ENCODE measurements at regions not wholly inside any gene's neighbourhood (a gene's known extent, or its start where the extent isn't known, plus 50 kb on each side); places are given as distances from the start of the nearest gene placed in this dataset.

- no peak for DNase-seq
- intact Hi-C loops (cut with DNase I): no loop called here
- TF ChIP-seq, protein P1, sequence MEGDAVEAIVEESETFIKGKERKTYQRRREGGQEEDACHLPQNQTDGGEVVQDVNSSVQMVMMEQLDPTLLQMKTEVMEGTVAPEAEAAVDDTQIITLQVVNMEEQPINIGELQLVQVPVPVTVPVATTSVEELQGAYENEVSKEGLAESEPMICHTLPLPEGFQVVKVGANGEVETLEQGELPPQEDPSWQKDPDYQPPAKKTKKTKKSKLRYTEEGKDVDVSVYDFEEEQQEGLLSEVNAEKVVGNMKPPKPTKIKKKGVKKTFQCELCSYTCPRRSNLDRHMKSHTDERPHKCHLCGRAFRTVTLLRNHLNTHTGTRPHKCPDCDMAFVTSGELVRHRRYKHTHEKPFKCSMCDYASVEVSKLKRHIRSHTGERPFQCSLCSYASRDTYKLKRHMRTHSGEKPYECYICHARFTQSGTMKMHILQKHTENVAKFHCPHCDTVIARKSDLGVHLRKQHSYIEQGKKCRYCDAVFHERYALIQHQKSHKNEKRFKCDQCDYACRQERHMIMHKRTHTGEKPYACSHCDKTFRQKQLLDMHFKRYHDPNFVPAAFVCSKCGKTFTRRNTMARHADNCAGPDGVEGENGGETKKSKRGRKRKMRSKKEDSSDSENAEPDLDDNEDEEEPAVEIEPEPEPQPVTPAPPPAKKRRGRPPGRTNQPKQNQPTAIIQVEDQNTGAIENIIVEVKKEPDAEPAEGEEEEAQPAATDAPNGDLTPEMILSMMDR (IDR thresholded peaks at IDR 0.05): no peak
- TF ChIP-seq POLR2A (IDR thresholded peaks at IDR 0.05): no peak
- no peaks in the 10 kb centered on the region for H3K9me3 ChIP-seq (replicated peaks in 1 of 3)
- H3K4me3 ChIP-seq: no peak overlapping the region
- H3K27ac ChIP-seq: no peak overlapping the region
- H3K4me1 ChIP-seq (replicated peaks in 1 of 2): no peaks in the 10 kb centered on the region
- H3K36me3 ChIP-seq (replicated peaks in 1 of 2): no peaks in the 10 kb centered on the region
- H3K27me3 ChIP-seq: no peaks in the 10 kb centered on the region
Observed at GRCh38 chr2:204480676-204481075, 64.6 kb upstream of the PARD3B start.

DNA sequence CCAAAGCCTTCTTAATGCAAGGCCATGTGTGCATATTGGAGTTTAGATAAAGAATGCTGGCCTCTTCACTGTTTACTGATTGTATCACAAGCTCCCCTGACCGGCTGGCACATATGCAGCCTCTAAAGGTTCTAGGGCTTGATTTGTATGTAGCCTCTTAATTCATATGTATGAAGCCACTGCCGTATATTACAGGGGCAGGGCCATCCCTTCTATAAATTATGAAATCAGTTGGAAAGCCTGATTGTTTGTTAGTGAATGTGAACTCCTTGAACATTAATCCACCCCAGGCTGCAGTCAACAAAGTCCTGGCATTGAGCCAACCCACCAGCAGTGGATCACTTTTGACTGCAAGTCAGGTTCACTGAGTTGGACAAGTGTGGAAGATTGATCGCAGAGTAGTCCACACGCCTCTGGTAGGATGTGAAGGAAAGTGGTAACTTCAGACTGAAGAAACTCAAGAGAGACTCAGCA is 61.6 kb upstream of the PARD3B start:
- intact Hi-C loops (cut with DNase I): no loop called here

GRCh38 chr2:204486321-204486720 is 59.0 kb upstream of the PARD3B start:
- TF ChIP-seq POLR2A (IDR thresholded peaks at IDR 0.05): no peak
- TF ChIP-seq, protein P1 (IDR thresholded peaks at IDR 0.05): no peak
- Histone ChIP-seq H3K36me3 (replicated peaks in 1 of 2) (no peaks in the 10 kb centered on the region), H3K4me3 (no peak overlapping the region), H3K27me3 (no peaks in the 10 kb centered on the region), H3K4me1 (replicated peaks in 1 of 2) (no peaks in the 10 kb centered on the region), H3K9me3 (replicated peaks in 1 of 3) (no peaks in the 10 kb centered on the region), H3K27ac (no peak overlapping the region)
- 78 to 85% (median 81%) methylated on average over 3 of the region's 3 CpGs for WGBS, 4 donors
- no peak for DNase-seq
- intact Hi-C loops (cut with DNase I): no loop called here

More for the DNA sequence above, 61.6 kb upstream of the PARD3B start:
- no peak for TF ChIP-seq POLR2A (IDR thresholded peaks at IDR 0.05)
- TF ChIP-seq, protein P1 (IDR thresholded peaks at IDR 0.05): no peak
- Histone ChIP-seq H3K9me3 (replicated peaks in 1 of 3) (no peaks in the 10 kb centered on the region), H3K4me3 (no peak overlapping the region), H3K27me3 (no peaks in the 10 kb centered on the region), H3K27ac (no peak overlapping the region), H3K36me3 (replicated peaks in 1 of 2) (no peaks in the 10 kb centered on the region), H3K4me1 (replicated peaks in 1 of 2) (no peaks in the 10 kb centered on the region)
- 46 to 57% (median 54%) methylated on average over 4 of the region's 4 CpGs for WGBS, 4 donors
- DNase-seq: peak in 2 of 7 donors; percentile 3 to 56

- 38 to 55% (median 50%) methylated on average over 2 of the region's 2 CpGs for WGBS, 4 donors
- H3K36me3 ChIP-seq (replicated peaks in 1 of 2): no peaks in the 10 kb centered on the region
- H3K4me1 ChIP-seq (replicated peaks in 1 of 2): no peaks in the 10 kb centered on the region
- H3K9me3 ChIP-seq (replicated peaks in 1 of 3): no peaks in the 10 kb centered on the region
- no peaks in the 10 kb centered on the region for H3K27me3 ChIP-seq
- intact Hi-C loops (cut with DNase I): no loop called here
- TF ChIP-seq, protein P1 (IDR thresholded peaks at IDR 0.05): no peak
- no peak for TF ChIP-seq POLR2A (IDR thresholded peaks at IDR 0.05)
- DNase-seq: no peak
- no peak overlapping the region for H3K4me3 ChIP-seq
- H3K27ac ChIP-seq: no peak overlapping the region
Observed at GRCh38 chr2:204486805-204487204, 58.5 kb upstream of the PARD3B start.
